HepG2 (cell line): ENCODE measurements at regions not wholly inside any gene's neighbourhood (a gene's known extent, or its start where the extent isn't known, plus 50 kb on each side); places are given as distances from the start of the nearest gene placed in this dataset.

Experiments used
- TBL1XR1 ChIP-seq: fragments of 150-350 bp; IDR thresholded peaks from 2 replicates; pipeline ENCODE4 v1.6.1; 2014; ENCODE audit warnings: borderline replicate concordance, low read length; ENCODE audit not compliant: partially characterized antibody
- YY1 ChIP-seq: IDR thresholded peaks from 2 replicates; pipeline ENCODE4 v1.6.1; 2011; ENCODE audit warnings: low read length, low read depth, moderate library complexity, mild to moderate bottlenecking; ENCODE audit not compliant: insufficient read depth, insufficient replicate concordance
- ZNF850 ChIP-seq: sonication (generic); formaldehyde crosslinking; conservative IDR thresholded peaks from 2 replicates; pipeline ENCODE4 v1.9.0; 2021; ENCODE audit warnings: mild to moderate bottlenecking, missing genetic modification reagents

- TF ChIP-seq TBL1XR1 (no peak), YY1 (no peak), ZNF850 (CRISPR knock-in tag) (no peak)
Observed at GRCh38 chr20:50276119-50277063, 85.8 kb downstream of the CEBPB start.
